Transverse colon (tissue), 4 donors: ENCODE measurements at regions not wholly inside any gene's neighbourhood (a gene's known extent, or its start where the extent isn't known, plus 50 kb on each side); places are given as distances from the start of the nearest gene placed in this dataset.

Experiments
- CTCF ChIP-seq, 5 experiments: fragments of 200-600 bp in 3 of 5; fragments of 450-650 bp in 2 of 5; sonication (generic) in 3 of 5; IDR thresholded peaks; 1 replicate in 2 of 5; 2 replicates in 3 of 5; pipeline ENCODE4 v1.5.1; 2016 to 2017; ENCODE audit warnings: antibody characterized with exemption in 5 of 5, inconsistent platforms in 3 of 5, mild to moderate bottlenecking in 2 of 5, moderate library complexity in 1 of 5
- POLR2A ChIP-seq: fragments of 450-650 bp; IDR thresholded peaks from one replicate; pipeline ENCODE4 v1.6.1; 2016; ENCODE audit warnings: antibody characterized with exemption, mild to moderate bottlenecking, moderate library complexity
- POLR2AphosphoS5 ChIP-seq, 3 donors: sonication (generic); formaldehyde crosslinking; IDR thresholded peaks; one replicate each; pipeline ENCODE4 v1.6.1; 2016; ENCODE audit warnings: antibody characterized with exemption in 3 of 3

- TF ChIP-seq POLR2A (no peak), CTCF (IDR thresholded peaks at IDR 0.05) (no peak), POLR2AphosphoS5 (IDR thresholded peaks at IDR 0.05) (no peak)
Observed at GRCh38 chr9:14512942-14513341, 180.3 kb downstream of the ZDHHC21 start.
